Liver (tissue), 8 donors: ENCODE measurements at regions not wholly inside any gene's neighbourhood (a gene's known extent, or its start where the extent isn't known, plus 50 kb on each side); places are given as distances from the start of the nearest gene placed in this dataset.

Source experiments
- DNase-seq: peaks from one replicate; pipeline ENCODE4 v3.0.0-alpha.2; 2017; ENCODE audit warnings: low spot score
- H3K27ac ChIP-seq, 2 donors: one replicate each; pipeline ENCODE4 v1.7.0; 2013; ENCODE audit warnings: inconsistent platforms in 2 of 2, low read length in 2 of 2, control low read depth in 1 of 2, low read depth in 1 of 2, mild to moderate bottlenecking in 1 of 2
- H3K27me3 ChIP-seq, 4 donors: one replicate each; pipeline versions ENCODE4 v1.6.1 to v1.7.0; 2013; ENCODE audit warnings: low read length in 3 of 4, inconsistent platforms in 1 of 4, mild to moderate bottlenecking in 1 of 4, moderate library complexity in 1 of 4; ENCODE audit not compliant: control insufficient read depth in 4 of 4, insufficient read depth in 4 of 4
- H3K36me3 ChIP-seq, 4 donors: one replicate each; pipeline versions ENCODE4 v1.6.1 to v1.7.0; 2013; ENCODE audit warnings: low read length in 3 of 4, mild to moderate bottlenecking in 3 of 4, low read depth in 1 of 4, moderate library complexity in 1 of 4; ENCODE audit not compliant: control insufficient read depth in 4 of 4, insufficient read depth in 3 of 4
- H3K4me1 ChIP-seq, 4 donors: one replicate each; pipeline versions ENCODE4 v1.6.1 to v1.7.0; 2013; ENCODE audit warnings: low read length in 3 of 4, mild to moderate bottlenecking in 3 of 4, moderate library complexity in 1 of 4; ENCODE audit not compliant: control insufficient read depth in 4 of 4, insufficient read depth in 4 of 4
- H3K4me3 ChIP-seq, 3 donors: one replicate each; pipeline versions ENCODE4 v1.6.1 to v1.7.0; 2013; ENCODE audit warnings: low read length in 3 of 3, control low read depth in 1 of 3, low read depth in 1 of 3, mild to moderate bottlenecking in 1 of 3
- H3K9ac ChIP-seq, 2 donors: one replicate each; pipeline ENCODE4 v1.7.0; 2013; ENCODE audit warnings: low read length in 2 of 2, mild to moderate bottlenecking in 2 of 2, moderate library complexity in 2 of 2, control low read depth in 1 of 2, low read depth in 1 of 2
- H3K9me3 ChIP-seq, 4 donors: one replicate each; pipeline versions ENCODE4 v1.6.1 to v1.7.0; 2013; ENCODE audit warnings: low read length in 3 of 4; ENCODE audit not compliant: control insufficient read depth in 4 of 4
- ATF3 ChIP-seq: IDR thresholded peaks from 2 replicates; pipeline ENCODE4 v1.6.1; 2016; ENCODE audit warnings: antibody characterized with exemption
- CTCF ChIP-seq: fragments of 150-350 bp; IDR thresholded peaks from 2 replicates; pipeline ENCODE4 v1.5.1; 2017; ENCODE audit warnings: improper control_type of control experiment, low read depth, low read length; ENCODE audit not compliant: missing input control
- EGR1 ChIP-seq, 2 donors: IDR thresholded peaks; 2 replicates each; pipeline ENCODE4 v1.6.1; 2016 to 2018; ENCODE audit warnings: antibody characterized with exemption in 2 of 2, low read depth in 2 of 2
- FOXA1 ChIP-seq: IDR thresholded peaks from 2 replicates; pipeline ENCODE4 v1.6.1; 2016; ENCODE audit warnings: antibody characterized with exemption
- FOXA2 ChIP-seq: IDR thresholded peaks from 2 replicates; pipeline ENCODE4 v1.6.1; 2016; ENCODE audit warnings: antibody characterized with exemption
- GABPA ChIP-seq, 2 donors: IDR thresholded peaks in 1 of 2; conservative IDR thresholded peaks in 1 of 2; 2 replicates each; pipeline ENCODE4 v1.6.1; 2016; ENCODE audit warnings: antibody characterized with exemption in 2 of 2, mild to moderate bottlenecking in 1 of 2, moderate library complexity in 1 of 2
- HNF4G ChIP-seq: IDR thresholded peaks from 2 replicates; pipeline ENCODE4 v1.6.1; 2016; ENCODE audit warnings: antibody characterized with exemption
- JUND ChIP-seq, 2 donors: IDR thresholded peaks; 2 replicates each; pipeline ENCODE4 v1.6.1; 2016; ENCODE audit warnings: antibody characterized with exemption in 2 of 2
- NR2F2 ChIP-seq: IDR thresholded peaks from 2 replicates; pipeline ENCODE4 v1.6.1; 2016; ENCODE audit warnings: antibody characterized with exemption
- RAD21 ChIP-seq, 2 donors: IDR thresholded peaks; 2 replicates each; pipeline ENCODE4 v1.6.1; 2016; ENCODE audit warnings: antibody characterized with exemption in 2 of 2, mild to moderate bottlenecking in 2 of 2
- REST ChIP-seq: IDR thresholded peaks from 2 replicates; pipeline ENCODE4 v1.6.1; 2016; ENCODE audit warnings: antibody characterized with exemption, mild to moderate bottlenecking
- RXRA ChIP-seq, 2 donors: IDR thresholded peaks; 2 replicates each; pipeline ENCODE4 v1.6.1; 2017 to 2018; ENCODE audit warnings: antibody characterized with exemption in 2 of 2, mild to moderate bottlenecking in 1 of 2
- SP1 ChIP-seq: IDR thresholded peaks from 2 replicates; pipeline ENCODE4 v1.6.1; 2018; ENCODE audit warnings: antibody characterized with exemption, mild to moderate bottlenecking
- TAF1 ChIP-seq: conservative IDR thresholded peaks from 2 replicates; pipeline ENCODE4 v1.6.1; 2016; ENCODE audit warnings: antibody characterized with exemption, mild to moderate bottlenecking
- YY1 ChIP-seq: IDR thresholded peaks from 2 replicates; pipeline ENCODE4 v1.6.1; 2016; ENCODE audit warnings: antibody characterized with exemption, mild to moderate bottlenecking
- ZBTB33 ChIP-seq: IDR thresholded peaks from 2 replicates; pipeline ENCODE4 v1.6.1; 2016; ENCODE audit warnings: antibody characterized with exemption
- WGBS: extraction: QIAGEN DNeasy Blood & Tissue Kit; methylation state at CpG from one replicate; pipeline ENCODE4 v1.1.7; 2013; 5-methylcytosine and 5-hydroxymethylcytosine counted together
- donor health status: healthy.
- donor health status: healthy.
- donor health status: healthy.
- donor health status: healthy.
- donor health status: healthy.

- DNase-seq = no peak
- WGBS = 92% methylated on average over 7 of the region's 7 CpGs
- no peaks in the 10 kb centered on the region for H3K27me3 ChIP-seq
- H3K9ac ChIP-seq = no peak overlapping the region
- TF ChIP-seq ATF3 = no peak
- no peak for TF ChIP-seq GABPA (IDR thresholded peaks at IDR 0.05 in 1 of 2, conservative IDR thresholded peaks at IDR 0.05 in 1 of 2)
- TF ChIP-seq RAD21 (IDR thresholded peaks at IDR 0.05) = no peak
- no peak for TF ChIP-seq RXRA (IDR thresholded peaks at IDR 0.05)
- TF ChIP-seq YY1 = no peak
- TF ChIP-seq EGR1 (IDR thresholded peaks at IDR 0.05; ENCODE audit: low read depth in 2 of 2) = no peak
- no peak for TF ChIP-seq TAF1
- no peak for TF ChIP-seq ZBTB33
- H3K4me1 ChIP-seq = no peaks in the 10 kb centered on the region
- H3K36me3 ChIP-seq = no peaks in the 10 kb centered on the region
- H3K9me3 ChIP-seq = no peaks in the 10 kb centered on the region
- no peak overlapping the region for H3K4me3 ChIP-seq
- no peak overlapping the region for H3K27ac ChIP-seq
Observed at GRCh38 chr20:24742436-24742835, 206.6 kb upstream of the CST7 start.

- Histone ChIP-seq H3K27me3 (no peaks in the 10 kb centered on the region), H3K36me3 (no peaks in the 10 kb centered on the region), H3K4me3 (no peak overlapping the region), H3K4me1 (no peaks in the 10 kb centered on the region), H3K27ac (no peak overlapping the region), H3K9me3 (no peaks in the 10 kb centered on the region), H3K9ac (no peak overlapping the region)
- TF ChIP-seq RAD21 (IDR thresholded peaks at IDR 0.05) (no peak), CTCF (no peak), FOXA1 (no peak), SP1 (no peak), NR2F2 (no peak), RXRA (IDR thresholded peaks at IDR 0.05) (no peak), ATF3 (no peak), YY1 (no peak), ZBTB33 (no peak), REST (no peak), JUND (IDR thresholded peaks at IDR 0.05) (no peak), EGR1 (IDR thresholded peaks at IDR 0.05; ENCODE audit: low read depth in 2 of 2) (no peak), TAF1 (no peak), HNF4G (no peak), GABPA (IDR thresholded peaks at IDR 0.05 in 1 of 2, conservative IDR thresholded peaks at IDR 0.05 in 1 of 2) (no peak), FOXA2 (no peak)
- 91% methylated on average over 5 of the region's 5 CpGs for WGBS
- no peak for DNase-seq
Observed at GRCh38 chr20:24742989-24743388, 206.1 kb upstream of the CST7 start.
